ENCODE measurements at regions not wholly inside any gene's neighbourhood (a gene's known extent, or its start where the extent isn't known, plus 50 kb on each side); places are given as distances from the start of the nearest gene placed in this dataset.
A peak's percentile ranks its signal among the peaks of the same experiment; 100 is the strongest.

DNA sequence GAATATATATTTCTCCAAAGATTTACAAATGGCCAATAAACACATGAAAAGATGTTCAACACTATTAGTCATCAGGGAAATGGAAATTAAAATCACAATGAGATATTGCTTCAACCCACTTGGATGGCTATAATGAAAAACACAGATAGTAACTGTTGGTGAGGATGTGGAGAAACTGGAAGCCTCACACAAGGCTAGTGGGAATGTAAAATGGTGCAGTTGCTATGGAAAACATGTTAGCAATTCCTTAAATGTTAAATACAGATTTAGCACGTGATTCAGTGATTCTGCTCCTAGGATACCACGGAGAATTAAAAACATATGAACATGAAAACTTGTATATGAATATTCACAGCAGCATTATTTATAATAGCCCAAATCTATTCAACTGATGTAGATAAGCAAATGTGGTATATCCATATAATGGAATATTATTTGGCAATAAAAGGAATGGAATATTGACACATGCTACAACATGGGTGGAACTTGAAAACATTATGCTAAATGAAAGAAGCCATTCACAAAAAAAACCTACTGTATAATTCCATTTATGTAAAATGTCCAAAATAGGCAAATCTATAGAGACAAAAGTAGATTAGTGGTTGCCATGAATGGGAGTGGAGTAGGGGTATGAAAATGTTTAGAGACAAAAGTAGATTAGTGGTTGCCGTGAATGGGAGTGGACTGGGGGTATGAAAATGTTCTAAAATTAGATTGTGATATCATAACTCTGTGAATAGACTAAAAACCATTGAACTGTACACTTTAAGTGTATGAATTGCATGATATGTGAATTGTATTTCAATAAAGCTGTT lies 227.1 kb upstream of the DDHD1 start:
- DNase-seq: no peak
- no peaks in the 10 kb centered on the region for H3K36me3 ChIP-seq (ENCODE audit: low read depth)
- H3K4me3 ChIP-seq: no peak overlapping the region
- ChIA-PET CTCF (no interaction called here), POLR2A (ENCODE audit: unreplicated experiment) (no interaction called here)
- no peaks in the 10 kb centered on the region for H3K79me2 ChIP-seq (ENCODE audit: low read depth)
- no peaks in the 10 kb centered on the region for H3K9me3 ChIP-seq (ENCODE audit: insufficient read depth, low read depth)
- H3F3A ChIP-seq (ENCODE audit: insufficient read depth, low read depth): no peaks in the 10 kb centered on the region
- no peaks in the 10 kb centered on the region for H3K9me2 ChIP-seq (ENCODE audit: insufficient read depth)
- no peak overlapping the region for H3K27ac ChIP-seq
- BruUV-seq (replicated peaks): no TSS peak
- no peaks in the 10 kb centered on the region for H3K27me3 ChIP-seq (ENCODE audit: insufficient read depth, low read depth)
- no peak overlapping the region for H2AFZ ChIP-seq
- H3K4me1 ChIP-seq (replicated peaks; ENCODE audit: insufficient read depth): no peaks in the 10 kb centered on the region
- H3K4me2 ChIP-seq: no peak overlapping the region
- TF ChIP-seq EZH2 (IDR thresholded peaks at IDR 0.05; ENCODE audit: low read depth): no peak
- TF ChIP-seq, protein P1, sequence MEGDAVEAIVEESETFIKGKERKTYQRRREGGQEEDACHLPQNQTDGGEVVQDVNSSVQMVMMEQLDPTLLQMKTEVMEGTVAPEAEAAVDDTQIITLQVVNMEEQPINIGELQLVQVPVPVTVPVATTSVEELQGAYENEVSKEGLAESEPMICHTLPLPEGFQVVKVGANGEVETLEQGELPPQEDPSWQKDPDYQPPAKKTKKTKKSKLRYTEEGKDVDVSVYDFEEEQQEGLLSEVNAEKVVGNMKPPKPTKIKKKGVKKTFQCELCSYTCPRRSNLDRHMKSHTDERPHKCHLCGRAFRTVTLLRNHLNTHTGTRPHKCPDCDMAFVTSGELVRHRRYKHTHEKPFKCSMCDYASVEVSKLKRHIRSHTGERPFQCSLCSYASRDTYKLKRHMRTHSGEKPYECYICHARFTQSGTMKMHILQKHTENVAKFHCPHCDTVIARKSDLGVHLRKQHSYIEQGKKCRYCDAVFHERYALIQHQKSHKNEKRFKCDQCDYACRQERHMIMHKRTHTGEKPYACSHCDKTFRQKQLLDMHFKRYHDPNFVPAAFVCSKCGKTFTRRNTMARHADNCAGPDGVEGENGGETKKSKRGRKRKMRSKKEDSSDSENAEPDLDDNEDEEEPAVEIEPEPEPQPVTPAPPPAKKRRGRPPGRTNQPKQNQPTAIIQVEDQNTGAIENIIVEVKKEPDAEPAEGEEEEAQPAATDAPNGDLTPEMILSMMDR (conservative IDR thresholded peaks at IDR 0.05): no peak
- intact Hi-C loops (cut with micrococcal nuclease; ENCODE audit: unreplicated experiment): no loop called here
- H4K20me1 ChIP-seq (ENCODE audit: insufficient read depth): 0 out of 2 replicates have a peak, but pooled peaks cover 3% of the 10 kb centered on the region

DNA sequence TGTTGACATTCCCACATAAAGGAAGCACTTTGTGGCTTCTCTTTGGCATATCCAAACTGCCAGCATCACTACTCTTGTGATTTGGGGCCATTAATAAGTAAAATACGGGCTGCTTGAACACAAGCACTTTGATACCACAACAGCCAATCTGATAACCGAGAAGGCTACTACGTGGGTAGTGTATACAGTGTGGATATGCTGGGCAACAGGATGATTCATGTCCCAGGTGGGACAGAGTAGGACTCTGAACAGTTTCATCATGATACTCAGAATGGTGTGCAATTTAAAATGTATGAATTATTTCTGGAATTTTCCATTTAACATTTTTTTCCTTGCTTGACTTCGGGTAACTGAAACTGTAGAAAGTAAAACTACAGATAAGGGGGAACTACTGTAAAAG lies 225.0 kb upstream of the DDHD1 start:
- POLR2A ChIA-PET (ENCODE audit: unreplicated experiment): no interaction called here
- TF ChIP-seq, protein P1 (conservative IDR thresholded peaks at IDR 0.05): no peak
- no peak for TF ChIP-seq EZH2 (IDR thresholded peaks at IDR 0.05; ENCODE audit: low read depth)
- H3K9me3 ChIP-seq (ENCODE audit: insufficient read depth, low read depth): no peaks in the 10 kb centered on the region
- no peak overlapping the region for H3K4me2 ChIP-seq
- DNase-seq: no peak
- H3K4me1 ChIP-seq (replicated peaks; ENCODE audit: insufficient read depth): no peaks in the 10 kb centered on the region
- no peaks in the 10 kb centered on the region for H3F3A ChIP-seq (ENCODE audit: insufficient read depth, low read depth)
- 0 out of 2 replicates have a peak overlapping the region, but pooled peaks have one; percentile 32 for H2AFZ ChIP-seq
- H3K27me3 ChIP-seq (ENCODE audit: insufficient read depth, low read depth): no peaks in the 10 kb centered on the region
- CTCF ChIA-PET: no interaction called here
- no peaks in the 10 kb centered on the region for H3K79me2 ChIP-seq (ENCODE audit: low read depth)
- 0 out of 2 replicates have a peak, but pooled peaks cover 3% of the 10 kb centered on the region for H4K20me1 ChIP-seq (ENCODE audit: insufficient read depth)
- H3K4me3 ChIP-seq: no peak overlapping the region
- H3K27ac ChIP-seq: no peak overlapping the region
- H3K36me3 ChIP-seq (ENCODE audit: low read depth): no peaks in the 10 kb centered on the region
- BruUV-seq (replicated peaks): no TSS peak
- intact Hi-C loops (cut with micrococcal nuclease; ENCODE audit: unreplicated experiment): no loop called here
- no peaks in the 10 kb centered on the region for H3K9me2 ChIP-seq (ENCODE audit: insufficient read depth)

DNA sequence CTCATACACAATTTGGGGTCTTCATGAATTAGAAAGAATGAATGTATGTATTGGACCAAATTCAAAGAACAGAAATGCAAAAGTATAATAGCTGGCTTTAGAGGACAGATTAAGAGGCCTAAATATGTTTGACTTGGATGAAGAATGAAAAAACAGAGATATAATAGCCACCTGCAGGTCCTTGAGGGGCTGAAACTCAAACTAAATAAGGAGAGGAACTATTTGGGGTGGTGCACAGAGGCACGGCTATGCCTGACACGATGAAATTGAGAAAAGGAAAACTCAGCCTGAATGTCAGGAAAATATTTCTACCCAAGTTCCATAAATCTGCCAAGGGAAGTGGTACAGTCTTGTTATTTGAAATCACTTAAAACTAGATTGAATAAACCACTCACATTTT lies 222.9 kb upstream of the DDHD1 start:
- H3K27ac ChIP-seq: no peak overlapping the region
- TF ChIP-seq, protein P1 (conservative IDR thresholded peaks at IDR 0.05): no peak
- no peak for TF ChIP-seq EZH2 (IDR thresholded peaks at IDR 0.05; ENCODE audit: low read depth)
- H3K9me3 ChIP-seq (ENCODE audit: insufficient read depth, low read depth): no peaks in the 10 kb centered on the region
- intact Hi-C loops (cut with micrococcal nuclease; ENCODE audit: unreplicated experiment): no loop called here
- H3F3A ChIP-seq (ENCODE audit: insufficient read depth, low read depth): no peaks in the 10 kb centered on the region
- H4K20me1 ChIP-seq (ENCODE audit: insufficient read depth): 0 out of 2 replicates have a peak, but pooled peaks cover 3% of the 10 kb centered on the region
- no peaks in the 10 kb centered on the region for H3K79me2 ChIP-seq (ENCODE audit: low read depth)
- H3K4me1 ChIP-seq (replicated peaks; ENCODE audit: insufficient read depth): no peaks in the 10 kb centered on the region
- no TSS peak for BruUV-seq (replicated peaks)
- no peak for DNase-seq
- H3K4me3 ChIP-seq: no peak overlapping the region
- no peak overlapping the region for H3K4me2 ChIP-seq
- ChIA-PET POLR2A (ENCODE audit: unreplicated experiment) (no interaction called here), CTCF (no interaction called here)
- H2AFZ ChIP-seq: no peak overlapping the region
- H3K36me3 ChIP-seq (ENCODE audit: low read depth): no peaks in the 10 kb centered on the region
- no peaks in the 10 kb centered on the region for H3K9me2 ChIP-seq (ENCODE audit: insufficient read depth)
- no peaks in the 10 kb centered on the region for H3K27me3 ChIP-seq (ENCODE audit: insufficient read depth, low read depth)
